A549 (cell line): ENCODE measurements at regions not wholly inside any gene's neighbourhood (a gene's known extent, or its start where the extent isn't known, plus 50 kb on each side); places are given as distances from the start of the nearest gene placed in this dataset.

ENCODE experiments used
- EP300 ChIP-seq, 2 experiments: fragments of >200 bp; sonication (Bioruptor Twin); formaldehyde crosslinking; IDR thresholded peaks; 2 replicates in 1 of 2; 3 replicates in 1 of 2; pipeline ENCODE4 v1.6.1; 2016 to 2017
- FOSL2 ChIP-seq, 2 experiments: fragments of 450-650 bp in 1 of 2; fragments of >200 bp in 1 of 2; sonication (Bioruptor Twin) in 1 of 2; formaldehyde crosslinking; IDR thresholded peaks; 2 replicates each; pipeline versions ENCODE4 v1.5.0 to v1.6.1; 2016 to 2020; ENCODE audit warnings: mild to moderate bottlenecking in 1 of 2, moderate library complexity in 1 of 2
- POLR2A ChIP-seq: IDR thresholded peaks from 2 replicates; pipeline ENCODE4 v1.6.1; 2012; ENCODE audit warnings: mild to moderate bottlenecking, low read length
- RFX5 ChIP-seq: fragments of 450-650 bp; IDR thresholded peaks from 2 replicates; pipeline ENCODE4 v1.7.1; 2014; ENCODE audit warnings: antibody characterized with exemption, mild to moderate bottlenecking, moderate library complexity
- USF2 ChIP-seq: fragments of 450-650 bp; IDR thresholded peaks from 2 replicates; pipeline ENCODE4 v1.6.1; 2014; ENCODE audit warnings: antibody characterized with exemption
- TF ChIP-seq, protein P1 (sequence below): fragments of >200 bp; sonication (Bioruptor Twin); formaldehyde crosslinking; IDR thresholded peaks from 3 replicates; pipeline ENCODE4 v1.5.1; 2016

- no peak for TF ChIP-seq USF2
- TF ChIP-seq EP300 (IDR thresholded peaks at IDR 0.05): no peak
- no peak for TF ChIP-seq RFX5
- TF ChIP-seq, protein P1, sequence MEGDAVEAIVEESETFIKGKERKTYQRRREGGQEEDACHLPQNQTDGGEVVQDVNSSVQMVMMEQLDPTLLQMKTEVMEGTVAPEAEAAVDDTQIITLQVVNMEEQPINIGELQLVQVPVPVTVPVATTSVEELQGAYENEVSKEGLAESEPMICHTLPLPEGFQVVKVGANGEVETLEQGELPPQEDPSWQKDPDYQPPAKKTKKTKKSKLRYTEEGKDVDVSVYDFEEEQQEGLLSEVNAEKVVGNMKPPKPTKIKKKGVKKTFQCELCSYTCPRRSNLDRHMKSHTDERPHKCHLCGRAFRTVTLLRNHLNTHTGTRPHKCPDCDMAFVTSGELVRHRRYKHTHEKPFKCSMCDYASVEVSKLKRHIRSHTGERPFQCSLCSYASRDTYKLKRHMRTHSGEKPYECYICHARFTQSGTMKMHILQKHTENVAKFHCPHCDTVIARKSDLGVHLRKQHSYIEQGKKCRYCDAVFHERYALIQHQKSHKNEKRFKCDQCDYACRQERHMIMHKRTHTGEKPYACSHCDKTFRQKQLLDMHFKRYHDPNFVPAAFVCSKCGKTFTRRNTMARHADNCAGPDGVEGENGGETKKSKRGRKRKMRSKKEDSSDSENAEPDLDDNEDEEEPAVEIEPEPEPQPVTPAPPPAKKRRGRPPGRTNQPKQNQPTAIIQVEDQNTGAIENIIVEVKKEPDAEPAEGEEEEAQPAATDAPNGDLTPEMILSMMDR: no peak
- no peak for TF ChIP-seq FOSL2 (IDR thresholded peaks at IDR 0.05)
- TF ChIP-seq FOSL2 (CRISPR knock-in tag; IDR thresholded peaks at IDR 0.05): no peak
- no peak for TF ChIP-seq POLR2A
These were observed 523.5 kb downstream of the TBC1D22A start for GRCh38 chr22:47285981-47286380.
